ENCODE measurements at regions not wholly inside any gene's neighbourhood (a gene's known extent, or its start where the extent isn't known, plus 50 kb on each side); places are given as distances from the start of the nearest gene placed in this dataset.

DNA sequence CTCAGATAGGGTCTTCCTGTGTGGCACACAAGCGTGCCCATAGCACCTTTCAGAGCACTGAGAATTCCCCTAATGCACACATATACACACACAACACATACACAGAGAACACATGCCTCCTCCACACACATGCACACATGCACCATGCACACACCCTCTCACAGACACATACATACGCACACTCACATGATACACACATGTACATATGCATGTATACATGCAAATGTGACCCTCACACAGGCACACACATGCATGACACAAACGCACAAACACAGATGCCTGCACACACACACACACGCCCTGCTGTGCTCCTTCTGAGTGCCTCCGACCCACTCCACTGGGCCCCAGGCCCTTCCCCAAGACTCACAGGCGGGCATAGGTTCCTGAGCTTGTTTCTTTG lies 251.0 kb downstream of the PTPRU start:
- DNase-seq (ENCODE audit: insufficient read length, low spot score) (no peak), FAIRE-seq (no peak)
- TF ChIP-seq, protein P1, sequence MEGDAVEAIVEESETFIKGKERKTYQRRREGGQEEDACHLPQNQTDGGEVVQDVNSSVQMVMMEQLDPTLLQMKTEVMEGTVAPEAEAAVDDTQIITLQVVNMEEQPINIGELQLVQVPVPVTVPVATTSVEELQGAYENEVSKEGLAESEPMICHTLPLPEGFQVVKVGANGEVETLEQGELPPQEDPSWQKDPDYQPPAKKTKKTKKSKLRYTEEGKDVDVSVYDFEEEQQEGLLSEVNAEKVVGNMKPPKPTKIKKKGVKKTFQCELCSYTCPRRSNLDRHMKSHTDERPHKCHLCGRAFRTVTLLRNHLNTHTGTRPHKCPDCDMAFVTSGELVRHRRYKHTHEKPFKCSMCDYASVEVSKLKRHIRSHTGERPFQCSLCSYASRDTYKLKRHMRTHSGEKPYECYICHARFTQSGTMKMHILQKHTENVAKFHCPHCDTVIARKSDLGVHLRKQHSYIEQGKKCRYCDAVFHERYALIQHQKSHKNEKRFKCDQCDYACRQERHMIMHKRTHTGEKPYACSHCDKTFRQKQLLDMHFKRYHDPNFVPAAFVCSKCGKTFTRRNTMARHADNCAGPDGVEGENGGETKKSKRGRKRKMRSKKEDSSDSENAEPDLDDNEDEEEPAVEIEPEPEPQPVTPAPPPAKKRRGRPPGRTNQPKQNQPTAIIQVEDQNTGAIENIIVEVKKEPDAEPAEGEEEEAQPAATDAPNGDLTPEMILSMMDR (IDR thresholded peaks at IDR 0.05; ENCODE audit: insufficient read depth, missing control alignments) = no peak

DNA sequence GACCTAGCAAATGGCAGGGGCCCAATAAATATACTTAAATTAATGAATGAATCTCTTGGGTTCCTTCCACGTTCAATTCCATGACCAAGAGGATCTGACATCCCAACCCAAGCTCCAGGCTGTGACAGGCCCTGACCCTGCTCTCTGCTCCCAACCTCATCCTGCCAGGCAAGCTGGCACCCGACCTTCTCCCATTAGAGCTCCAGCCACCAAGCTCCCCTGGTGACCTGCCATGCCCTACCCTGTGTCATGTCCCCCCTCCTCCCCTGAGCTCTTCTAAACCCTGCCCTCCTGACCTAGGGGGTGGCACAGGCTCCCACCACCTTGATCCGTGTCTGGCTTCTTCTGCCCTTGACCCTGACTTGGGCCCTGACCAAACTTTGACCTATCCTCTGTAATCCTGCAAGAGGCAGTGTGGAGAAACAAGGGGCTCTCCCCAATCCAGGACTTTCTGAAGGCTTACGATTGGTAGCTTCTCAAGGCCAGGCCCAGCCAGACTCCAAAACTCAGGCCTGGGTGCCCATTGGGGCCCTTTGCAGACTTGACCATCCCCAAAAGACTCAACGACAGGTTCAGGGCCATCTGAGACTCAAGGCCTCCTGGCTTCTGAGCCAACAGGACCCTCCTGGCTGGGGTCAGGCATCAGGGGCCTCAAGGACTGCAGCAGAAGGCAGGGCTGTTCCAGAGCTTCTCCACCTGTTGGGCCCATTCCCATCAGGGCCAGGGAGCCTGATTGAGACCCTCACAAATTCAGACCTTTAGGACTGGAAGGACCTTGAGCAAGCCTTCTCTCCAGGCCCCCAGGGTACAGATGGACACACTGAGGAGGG lies 249.0 kb downstream of the PTPRU start:
- no peak for DNase-seq (ENCODE audit: insufficient read length, low spot score)
- FAIRE-seq = no peak
- TF ChIP-seq, protein P1 (IDR thresholded peaks at IDR 0.05; ENCODE audit: insufficient read depth, missing control alignments) = no peak

DNA sequence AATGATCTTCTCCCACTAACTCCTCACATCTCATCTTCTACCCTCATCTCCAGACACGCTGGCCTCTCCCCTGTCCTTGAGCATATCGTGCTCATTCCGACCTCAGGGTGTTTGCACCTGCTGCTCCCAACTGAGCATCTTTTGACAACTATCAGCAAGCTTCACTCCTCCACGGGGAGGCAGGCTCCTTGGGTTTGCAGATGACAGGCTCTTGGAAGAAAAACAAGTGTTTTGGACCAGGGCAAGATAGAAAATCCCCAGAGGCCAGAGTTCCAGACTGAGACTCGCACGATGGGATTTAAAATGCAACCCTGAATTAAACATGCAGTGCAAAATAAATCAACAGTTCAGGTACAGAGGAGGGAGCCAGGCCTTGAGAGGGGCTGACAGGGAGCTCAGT lies 246.7 kb downstream of the PTPRU start:
- DNase-seq (ENCODE audit: insufficient read length, low spot score) = no peak
- TF ChIP-seq, protein P1 (IDR thresholded peaks at IDR 0.05; ENCODE audit: insufficient read depth, missing control alignments) = peak; percentile 5
- FAIRE-seq = no peak

DNA sequence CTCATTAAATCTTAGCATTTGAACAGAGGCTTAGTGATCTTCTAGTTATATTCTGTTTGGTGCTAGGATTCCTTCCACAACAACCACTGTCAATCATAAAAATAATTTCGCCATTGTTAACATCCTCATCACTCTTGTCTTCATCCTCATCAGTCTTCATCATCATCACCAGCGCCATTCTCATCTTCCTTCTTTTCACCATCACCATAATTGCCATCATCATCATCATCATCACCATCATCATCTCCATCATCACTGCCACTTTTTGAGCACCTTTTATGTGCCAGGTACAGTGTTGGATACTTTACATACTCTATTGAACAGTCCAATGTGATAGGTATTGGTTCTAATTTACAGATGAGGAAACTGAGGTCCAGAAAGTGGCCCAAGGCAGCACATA lies 245.7 kb downstream of the PTPRU start:
- TF ChIP-seq, protein P1 (IDR thresholded peaks at IDR 0.05; ENCODE audit: insufficient read depth, missing control alignments) = no peak
- FAIRE-seq = no peak
- DNase-seq (ENCODE audit: insufficient read length, low spot score) = no peak

DNA sequence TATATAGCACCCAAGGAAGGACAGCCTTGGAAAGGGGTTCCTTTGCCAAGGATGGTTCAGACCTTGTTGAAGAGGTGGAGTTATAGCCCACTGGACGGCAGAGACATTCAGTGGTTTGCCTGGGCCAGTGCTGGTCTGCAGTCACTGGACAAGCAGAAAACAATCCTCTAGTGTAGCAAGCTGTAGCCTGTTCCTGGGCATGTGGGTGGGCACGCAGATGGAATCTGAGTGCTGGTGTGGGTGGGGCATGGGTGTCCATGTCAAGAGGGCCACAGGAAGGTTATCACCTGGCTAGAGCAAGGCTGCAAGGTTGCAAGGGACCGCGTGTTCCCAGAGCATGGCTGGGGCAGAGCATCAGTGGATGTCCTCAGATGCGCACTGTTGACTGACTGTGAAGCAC lies 244.7 kb downstream of the PTPRU start:
- TF ChIP-seq, protein P1 (IDR thresholded peaks at IDR 0.05; ENCODE audit: insufficient read depth, missing control alignments) = no peak
- DNase-seq (ENCODE audit: insufficient read length, low spot score) = no peak
- no peak for FAIRE-seq

DNA sequence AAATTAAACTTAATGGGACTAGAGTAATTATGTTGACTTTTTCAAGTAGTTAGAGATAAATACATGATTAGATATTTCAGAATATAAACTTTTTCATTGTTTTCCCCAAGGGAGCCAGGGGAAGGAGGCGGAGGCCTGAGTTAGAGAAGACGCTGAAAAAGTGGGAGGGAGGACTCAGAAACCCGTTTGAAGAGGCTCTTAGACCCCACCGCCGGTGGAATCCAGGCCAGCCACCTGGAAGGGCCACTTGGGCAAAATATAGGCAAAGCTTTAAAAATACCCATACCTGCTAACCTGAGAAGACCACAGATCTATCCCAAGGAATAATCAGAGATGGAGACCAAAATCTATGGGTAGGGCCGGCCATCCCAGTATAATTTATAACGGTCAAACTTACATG lies 242.6 kb downstream of the PTPRU start:
- DNase-seq (ENCODE audit: insufficient read length, low spot score) (no peak), FAIRE-seq (no peak)
- TF ChIP-seq, protein P1 (IDR thresholded peaks at IDR 0.05; ENCODE audit: insufficient read depth, missing control alignments) = no peak

DNA sequence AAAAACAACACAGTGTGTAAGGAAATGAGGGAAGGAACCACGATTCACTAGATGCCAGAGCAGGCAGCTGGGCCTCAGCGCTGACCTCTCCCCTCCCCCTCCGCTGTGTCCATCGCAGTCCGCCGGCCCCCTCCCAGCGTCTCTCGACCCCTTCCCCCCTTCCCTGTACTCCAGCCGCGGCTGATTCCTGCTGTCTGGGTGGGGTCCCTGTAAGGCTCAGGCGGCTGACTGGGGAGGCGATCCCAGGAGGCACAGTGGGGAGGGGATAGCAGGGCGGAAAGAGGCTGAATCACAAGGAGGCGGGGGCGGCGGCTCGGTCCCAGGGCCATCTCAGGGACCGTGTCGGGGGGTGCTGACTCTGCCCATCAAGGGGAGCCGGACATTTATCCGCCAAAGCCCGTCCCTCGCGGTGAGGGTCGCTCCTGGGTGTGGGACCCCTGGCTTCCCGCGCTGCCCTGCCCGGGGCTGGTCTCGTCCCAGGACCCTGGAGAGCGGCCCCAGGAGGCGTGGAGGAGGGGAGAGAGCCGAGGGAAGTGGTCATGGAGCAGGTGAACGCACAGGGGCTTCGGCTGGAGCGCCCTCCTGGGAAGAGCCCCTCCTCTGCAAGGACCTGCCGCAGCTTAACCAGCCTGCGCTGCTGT lies 241.9 kb downstream of the PTPRU start:
- DNase-seq (ENCODE audit: insufficient read length, low spot score) (no peak), FAIRE-seq (no peak)
- TF ChIP-seq, protein P1 (IDR thresholded peaks at IDR 0.05; ENCODE audit: insufficient read depth, missing control alignments) = no peak

All from D721Med (cell line).